ENCODE measurements at regions not wholly inside any gene's neighbourhood (a gene's known extent, or its start where the extent isn't known, plus 50 kb on each side); places are given as distances from the start of the nearest gene placed in this dataset.
"Not testable (repeated sequence)": the region's sequence is repeated elsewhere in the genome, so short reads cannot be mapped to it uniquely, and the experiment has no call there.

DNA sequence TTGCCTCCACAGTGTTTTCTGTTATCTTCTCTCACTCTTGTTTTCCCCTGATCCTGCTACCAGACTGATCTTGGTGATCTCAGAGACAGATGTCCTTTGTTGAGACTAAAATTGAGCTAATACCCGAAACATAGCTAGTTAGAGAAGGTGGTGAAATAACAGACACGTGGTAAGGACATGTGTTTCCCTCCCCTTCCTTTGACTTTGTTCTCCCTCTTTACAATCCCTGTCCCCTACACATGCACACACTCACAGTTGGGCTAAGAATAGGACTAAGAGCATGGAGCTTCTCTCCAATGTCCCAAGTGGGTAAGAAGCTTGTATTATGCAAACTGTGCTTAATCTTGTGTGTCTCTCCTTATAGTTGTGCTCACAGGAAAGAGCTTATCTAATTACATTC, 1603.0 kb upstream of the C9orf72 start:
- H3K9me2 ChIP-seq (ENCODE audit: low read depth, low read length), result no peaks in the 10 kb centered on the region
- no peaks in the 10 kb centered on the region for H4K20me1 ChIP-seq (ENCODE audit: insufficient read depth, low read length)
- H3K4me3 ChIP-seq (ENCODE audit: low read depth, low read length, poor library complexity, severe bottlenecking), result no peak overlapping the region
- no peaks in the 10 kb centered on the region for H3K79me2 ChIP-seq (ENCODE audit: insufficient read depth, low read length)
- no peaks in the 10 kb centered on the region for H3K36me3 ChIP-seq (ENCODE audit: insufficient read depth, low read length)
- H2AFZ ChIP-seq (ENCODE audit: low read length), result peak overlapping the region; percentile 98
- peak overlapping the region; percentile 57 for H3K27ac ChIP-seq (ENCODE audit: low read depth, low read length, poor library complexity, severe bottlenecking)
- H3K4me1 ChIP-seq (ENCODE audit: insufficient read depth, low read length, severe bottlenecking), result peaks cover 26% of the 10 kb centered on the region
- no peaks in the 10 kb centered on the region for H3K27me3 ChIP-seq (ENCODE audit: insufficient read depth, low read length)
- TF ChIP-seq EZH2 (IDR thresholded peaks at IDR 0.05; ENCODE audit: borderline replicate concordance, low read length), result no peak
- TF ChIP-seq, protein P1, sequence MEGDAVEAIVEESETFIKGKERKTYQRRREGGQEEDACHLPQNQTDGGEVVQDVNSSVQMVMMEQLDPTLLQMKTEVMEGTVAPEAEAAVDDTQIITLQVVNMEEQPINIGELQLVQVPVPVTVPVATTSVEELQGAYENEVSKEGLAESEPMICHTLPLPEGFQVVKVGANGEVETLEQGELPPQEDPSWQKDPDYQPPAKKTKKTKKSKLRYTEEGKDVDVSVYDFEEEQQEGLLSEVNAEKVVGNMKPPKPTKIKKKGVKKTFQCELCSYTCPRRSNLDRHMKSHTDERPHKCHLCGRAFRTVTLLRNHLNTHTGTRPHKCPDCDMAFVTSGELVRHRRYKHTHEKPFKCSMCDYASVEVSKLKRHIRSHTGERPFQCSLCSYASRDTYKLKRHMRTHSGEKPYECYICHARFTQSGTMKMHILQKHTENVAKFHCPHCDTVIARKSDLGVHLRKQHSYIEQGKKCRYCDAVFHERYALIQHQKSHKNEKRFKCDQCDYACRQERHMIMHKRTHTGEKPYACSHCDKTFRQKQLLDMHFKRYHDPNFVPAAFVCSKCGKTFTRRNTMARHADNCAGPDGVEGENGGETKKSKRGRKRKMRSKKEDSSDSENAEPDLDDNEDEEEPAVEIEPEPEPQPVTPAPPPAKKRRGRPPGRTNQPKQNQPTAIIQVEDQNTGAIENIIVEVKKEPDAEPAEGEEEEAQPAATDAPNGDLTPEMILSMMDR (IDR thresholded peaks at IDR 0.05; ENCODE audit: low read length), result no peak
- no peak overlapping the region for H3K9ac ChIP-seq (ENCODE audit: low read length)
- peak overlapping the region; percentile 24; the same call in 1 of the 2 replicates for H3K4me2 ChIP-seq (ENCODE audit: low read length)
- H3F3A ChIP-seq (ENCODE audit: insufficient read depth, low read length), result peaks cover 3% of the 10 kb centered on the region; the same call in 1 of the 2 replicates
- no peaks in the 10 kb centered on the region for H3K9me3 ChIP-seq (ENCODE audit: low read length)

DNA sequence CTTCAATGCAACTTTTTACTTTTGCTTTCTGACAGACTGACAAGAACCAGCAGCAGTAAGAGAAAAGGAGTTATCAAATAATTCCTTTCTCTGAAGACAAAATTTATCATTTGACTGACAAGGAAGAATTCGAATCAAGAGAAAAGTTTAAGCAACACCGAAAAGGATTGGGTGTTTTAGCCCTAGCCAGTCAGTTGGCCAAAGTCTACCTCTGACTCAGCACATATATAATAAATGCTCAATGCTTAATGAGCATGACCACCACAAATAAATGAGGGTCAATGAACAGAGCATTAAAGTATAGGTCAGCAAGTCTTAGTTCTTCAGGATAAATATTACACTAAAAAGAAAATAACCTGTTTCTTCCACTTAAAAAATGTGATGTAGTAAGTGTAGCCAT, 1603.5 kb upstream of the C9orf72 start:
- no peak overlapping the region for H3K9ac ChIP-seq (ENCODE audit: low read length)
- peak overlapping the region; percentile 98; the same call in 1 of the 2 replicates for H2AFZ ChIP-seq (ENCODE audit: low read length)
- no peaks in the 10 kb centered on the region for H3K9me3 ChIP-seq (ENCODE audit: low read length)
- no peaks in the 10 kb centered on the region for H4K20me1 ChIP-seq (ENCODE audit: insufficient read depth, low read length)
- H3K36me3 ChIP-seq (ENCODE audit: insufficient read depth, low read length), result no peaks in the 10 kb centered on the region
- no peaks in the 10 kb centered on the region for H3K27me3 ChIP-seq (ENCODE audit: insufficient read depth, low read length)
- H3F3A ChIP-seq (ENCODE audit: insufficient read depth, low read length), result peaks cover 3% of the 10 kb centered on the region; the same call in 1 of the 2 replicates
- H3K79me2 ChIP-seq (ENCODE audit: insufficient read depth, low read length), result no peaks in the 10 kb centered on the region
- H3K4me2 ChIP-seq (ENCODE audit: low read length), result no peak overlapping the region; the same call in 1 of the 2 replicates
- peaks cover 26% of the 10 kb centered on the region for H3K4me1 ChIP-seq (ENCODE audit: insufficient read depth, low read length, severe bottlenecking)
- TF ChIP-seq, protein P1 (IDR thresholded peaks at IDR 0.05; ENCODE audit: low read length), result no peak
- TF ChIP-seq EZH2 (IDR thresholded peaks at IDR 0.05; ENCODE audit: borderline replicate concordance, low read length), result no peak
- H3K27ac ChIP-seq (ENCODE audit: low read depth, low read length, poor library complexity, severe bottlenecking), result peak overlapping the region; percentile 57
- H3K4me3 ChIP-seq (ENCODE audit: low read depth, low read length, poor library complexity, severe bottlenecking), result no peak overlapping the region
- H3K9me2 ChIP-seq (ENCODE audit: low read depth, low read length), result no peaks in the 10 kb centered on the region

DNA sequence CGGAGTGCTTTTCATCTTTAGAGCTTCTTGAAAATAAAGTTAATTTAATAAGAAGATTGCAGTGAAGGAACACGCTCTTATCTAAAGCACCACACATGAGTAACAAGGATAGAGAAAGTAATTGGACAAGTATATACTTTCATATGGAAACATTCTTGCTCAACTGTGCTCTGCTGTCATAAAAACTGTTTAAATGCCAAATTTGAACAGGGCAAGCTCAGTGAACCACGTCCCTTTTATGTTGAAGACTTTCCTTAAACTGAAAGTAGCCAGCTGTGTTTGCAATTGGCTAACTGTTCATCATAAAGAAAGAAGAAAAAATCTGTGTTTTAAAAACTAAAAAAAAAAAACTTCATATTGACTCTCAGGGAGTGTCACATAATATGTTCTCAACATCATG, 1610.7 kb upstream of the C9orf72 start:
- Histone ChIP-seq H3K79me2 (ENCODE audit: insufficient read depth, low read length) (no peaks in the 10 kb centered on the region), H4K20me1 (ENCODE audit: insufficient read depth, low read length) (no peaks in the 10 kb centered on the region), H3K4me1 (ENCODE audit: insufficient read depth, low read length, severe bottlenecking) (peaks cover 25% of the 10 kb centered on the region), H3K9me3 (ENCODE audit: low read length) (no peaks in the 10 kb centered on the region), H2AFZ (ENCODE audit: low read length) (no peak overlapping the region), H3K27ac (ENCODE audit: low read depth, low read length, poor library complexity, severe bottlenecking) (peak overlapping the region; percentile 84), H3K4me2 (ENCODE audit: low read length) (peak overlapping the region; percentile 21), H3K36me3 (ENCODE audit: insufficient read depth, low read length) (no peaks in the 10 kb centered on the region), H3K27me3 (ENCODE audit: insufficient read depth, low read length) (no peaks in the 10 kb centered on the region), H3K9me2 (ENCODE audit: low read depth, low read length) (no peaks in the 10 kb centered on the region), H3K4me3 (ENCODE audit: low read depth, low read length, poor library complexity, severe bottlenecking) (no peak overlapping the region), H3K9ac (ENCODE audit: low read length) (peak overlapping the region; percentile 1; the same call in 1 of the 2 replicates), H3F3A (ENCODE audit: insufficient read depth, low read length) (no peaks in the 10 kb centered on the region)
- TF ChIP-seq, protein P1 (IDR thresholded peaks at IDR 0.05; ENCODE audit: low read length), result no peak
- no peak for TF ChIP-seq EZH2 (IDR thresholded peaks at IDR 0.05; ENCODE audit: borderline replicate concordance, low read length)

DNA sequence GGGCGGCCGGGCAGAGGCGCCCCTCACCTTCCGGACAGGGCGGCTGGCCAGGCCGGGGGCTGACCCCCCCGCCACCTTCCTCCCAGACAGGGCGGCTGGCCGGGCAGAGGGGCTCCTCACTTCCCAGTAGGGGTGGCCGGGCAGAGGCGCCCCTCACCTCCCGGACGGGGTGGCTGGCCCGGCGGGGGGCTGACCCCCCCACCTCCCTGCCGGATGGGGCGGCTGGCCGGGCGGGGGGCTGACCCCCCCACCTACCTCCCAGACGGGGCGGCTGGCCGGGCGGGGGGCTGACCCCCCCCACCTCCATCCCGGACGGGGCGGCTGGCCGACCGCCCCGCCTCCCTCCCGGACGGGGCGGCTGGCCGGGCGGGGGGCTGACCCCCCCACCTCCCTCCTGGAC, 1615.5 kb upstream of the C9orf72 start:
- H3K27me3 ChIP-seq (ENCODE audit: insufficient read depth, low read length); H3K4me2 ChIP-seq (ENCODE audit: low read length); H4K20me1 ChIP-seq (ENCODE audit: insufficient read depth, low read length); H3K9me2 ChIP-seq (ENCODE audit: low read depth, low read length); H3K27ac ChIP-seq (ENCODE audit: low read depth, low read length, poor library complexity, severe bottlenecking); H3K9me3 ChIP-seq (ENCODE audit: low read length); H3K9ac ChIP-seq (ENCODE audit: low read length); H3K79me2 ChIP-seq (ENCODE audit: insufficient read depth, low read length); H3K4me3 ChIP-seq (ENCODE audit: low read depth, low read length, poor library complexity, severe bottlenecking); H2AFZ ChIP-seq (ENCODE audit: low read length); H3K36me3 ChIP-seq (ENCODE audit: insufficient read depth, low read length); H3F3A ChIP-seq (ENCODE audit: insufficient read depth, low read length): not testable (repeated sequence)
- peaks cover 20% of the 10 kb centered on the region for H3K4me1 ChIP-seq (ENCODE audit: insufficient read depth, low read length, severe bottlenecking)

DNA sequence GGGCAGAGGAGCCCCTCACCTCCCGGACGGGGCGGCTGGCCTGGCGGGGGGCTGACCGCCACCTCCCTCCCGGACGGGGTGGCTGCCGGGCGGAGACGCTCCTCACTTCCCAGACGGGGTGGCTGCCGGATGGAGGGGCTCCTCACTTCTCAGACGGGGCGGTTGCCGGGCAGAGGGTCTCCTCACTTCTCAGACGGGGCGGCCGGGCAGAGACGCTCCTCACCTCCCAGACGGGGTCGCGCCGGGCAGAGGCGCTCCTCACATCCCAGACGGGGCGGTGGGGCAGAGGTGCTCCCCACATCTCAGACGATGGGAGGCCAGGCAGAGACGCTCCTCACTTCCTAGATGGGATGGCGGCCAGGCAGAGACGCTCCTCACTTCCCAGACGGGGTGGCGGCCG, 1615.9 kb upstream of the C9orf72 start:
- not testable (repeated sequence) for H3K9ac ChIP-seq (ENCODE audit: low read length); H4K20me1 ChIP-seq (ENCODE audit: insufficient read depth, low read length); H3K4me2 ChIP-seq (ENCODE audit: low read length); H3K79me2 ChIP-seq (ENCODE audit: insufficient read depth, low read length); H3K9me2 ChIP-seq (ENCODE audit: low read depth, low read length); H3K27me3 ChIP-seq (ENCODE audit: insufficient read depth, low read length); H3K9me3 ChIP-seq (ENCODE audit: low read length); H3K36me3 ChIP-seq (ENCODE audit: insufficient read depth, low read length); H2AFZ ChIP-seq (ENCODE audit: low read length); H3K4me3 ChIP-seq (ENCODE audit: low read depth, low read length, poor library complexity, severe bottlenecking); H3K27ac ChIP-seq (ENCODE audit: low read depth, low read length, poor library complexity, severe bottlenecking); H3F3A ChIP-seq (ENCODE audit: insufficient read depth, low read length)
- H3K4me1 ChIP-seq (ENCODE audit: insufficient read depth, low read length, severe bottlenecking), result peaks cover 17% of the 10 kb centered on the region
